NCI-H2196 treated with DMSO at 0.1 percent for 48 hours (cell line): ENCODE measurements at regions not wholly inside any gene's neighbourhood (a gene's known extent, or its start where the extent isn't known, plus 50 kb on each side); places are given as distances from the start of the nearest gene placed in this dataset.

Source experiments
- DNase-seq: peaks from one replicate; lab custom pipeline; 2025; ENCODE audit not compliant: unreplicated experiment; lab: John Stamatoyannopoulos, UW

DNA sequence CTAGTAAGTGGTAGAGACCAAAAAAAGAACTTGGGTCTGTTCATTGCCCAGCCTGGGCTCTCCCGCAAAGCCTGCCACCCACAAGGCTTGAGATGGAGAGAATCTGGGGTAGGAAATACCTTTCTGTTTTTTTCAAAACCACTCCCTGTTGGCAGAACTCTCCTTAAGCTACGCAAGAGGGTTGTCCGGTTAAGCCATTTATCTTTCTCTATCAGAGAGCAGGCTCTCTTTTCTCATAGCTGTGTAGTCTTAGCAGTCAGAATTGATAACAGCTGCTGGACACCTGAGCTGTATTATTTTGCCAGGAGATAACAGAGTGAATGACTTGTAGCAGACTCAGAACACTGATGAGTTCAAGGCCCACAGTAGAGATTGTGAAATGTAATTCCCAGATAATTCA is 1088.1 kb downstream of the TSN start:
- no peak for DNase-seq

DNA sequence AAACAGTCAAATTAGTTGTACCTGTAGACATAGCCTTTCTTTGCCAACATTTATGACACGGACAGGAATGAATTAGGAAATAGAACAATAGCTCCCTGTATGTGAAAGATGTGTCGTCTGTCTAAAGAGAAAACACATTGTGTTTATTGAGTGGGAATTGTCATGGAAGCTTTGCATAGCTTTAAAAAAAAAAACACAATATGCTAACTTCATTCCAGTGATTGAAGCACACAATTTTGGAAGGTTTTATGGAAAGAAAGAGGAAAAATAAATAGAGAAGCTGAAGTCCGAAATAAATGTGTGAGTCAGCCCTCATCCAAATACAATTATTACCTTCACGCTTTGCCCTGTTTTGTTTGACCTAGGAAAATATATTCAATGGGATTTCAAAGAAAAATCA is 1095.7 kb downstream of the TSN start:
- no peak for DNase-seq

DNA sequence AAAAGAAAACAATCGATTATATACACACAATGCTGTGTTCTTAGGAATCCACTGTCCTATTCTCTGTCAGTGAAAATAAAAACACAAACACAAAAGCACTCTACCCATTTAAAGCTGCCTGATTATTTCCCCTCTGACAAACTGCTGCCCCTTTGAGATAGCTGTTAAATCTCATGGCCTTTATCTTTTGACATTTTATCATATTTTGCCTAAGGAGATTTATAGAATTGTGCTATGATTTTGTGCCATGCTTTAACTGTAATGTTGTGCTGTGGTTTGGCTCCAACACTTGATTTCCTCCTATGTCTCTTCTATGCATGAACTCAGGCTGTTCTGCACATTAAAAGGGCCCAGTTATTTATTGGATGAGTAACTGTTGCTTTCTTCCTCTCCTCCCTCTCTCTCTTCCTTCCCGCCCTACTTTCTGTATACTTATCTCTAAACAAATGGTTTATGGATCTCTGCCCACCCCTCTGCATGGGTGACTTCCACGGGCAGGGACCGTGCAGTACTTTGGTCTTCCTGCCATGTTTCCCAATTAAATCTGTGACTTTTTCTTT is 1096.6 kb downstream of the TSN start:
- no peak for DNase-seq

DNA sequence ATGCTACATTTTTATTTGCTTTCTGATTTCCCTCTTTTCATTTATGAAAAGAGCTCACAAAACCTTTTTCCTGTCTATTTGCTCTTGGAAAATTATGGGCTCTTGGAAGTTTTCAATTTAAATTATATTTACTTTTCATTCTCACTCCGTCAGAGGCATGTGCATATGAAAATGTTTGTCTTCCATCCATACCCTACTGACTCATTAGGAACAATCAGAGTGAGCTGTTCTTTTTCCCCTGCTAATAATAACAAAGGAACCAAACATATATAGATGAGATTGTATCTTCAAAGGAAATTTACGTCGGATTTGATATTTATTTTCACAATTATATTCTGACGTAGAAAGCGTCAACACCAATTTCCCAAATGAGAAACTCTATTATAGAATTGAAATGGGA is 1101.2 kb downstream of the TSN start:
- no peak for DNase-seq

DNA sequence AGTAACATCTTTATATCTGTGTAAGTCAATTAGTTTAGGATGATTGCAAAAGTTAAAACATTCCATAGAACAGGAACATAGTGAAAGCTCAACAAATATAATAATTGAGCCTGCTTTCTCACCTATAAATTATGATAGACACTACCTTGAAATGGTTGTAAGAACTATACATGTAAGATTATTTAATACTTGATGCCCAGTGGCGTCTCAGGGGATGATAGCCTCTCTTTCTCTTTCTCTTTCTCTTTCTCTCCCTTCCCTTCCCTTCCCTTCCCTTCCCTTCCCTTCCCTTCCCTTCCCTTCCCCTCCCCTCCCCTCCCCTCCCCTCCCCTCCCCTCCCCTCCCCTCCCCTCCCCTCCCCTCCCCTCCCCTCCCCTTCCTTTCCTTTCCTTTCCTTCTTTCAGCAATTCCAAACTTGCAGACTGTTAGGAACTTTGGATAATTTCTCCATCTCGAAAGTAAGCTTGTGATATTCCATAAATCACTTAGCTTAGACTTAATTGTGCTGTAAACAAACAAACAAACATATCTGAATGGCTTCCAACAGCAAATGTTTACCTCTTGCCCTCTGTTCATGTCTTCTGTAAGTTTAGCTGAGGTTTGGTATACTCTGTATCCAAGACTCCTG is 1102.7 kb downstream of the TSN start:
- no peak for DNase-seq

DNA sequence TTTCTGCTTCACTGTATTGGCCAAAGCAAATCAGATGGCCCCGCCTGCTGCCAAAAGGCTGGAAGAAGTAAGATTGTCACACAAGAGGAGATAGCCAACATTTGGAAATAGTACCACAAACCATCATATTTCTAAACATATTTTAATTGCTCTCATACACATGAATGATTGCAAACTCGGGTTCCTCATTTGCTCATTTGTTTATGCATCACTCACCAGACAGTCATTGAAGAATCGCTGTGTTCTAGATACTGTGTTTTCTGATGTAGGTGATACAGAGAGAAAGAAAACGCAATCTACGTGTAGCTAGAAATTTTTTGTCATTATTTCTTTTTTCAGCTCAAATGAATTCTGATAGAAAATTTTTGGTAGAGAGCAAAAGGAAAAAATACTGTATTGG is 1103.4 kb downstream of the TSN start:
- DNase-seq, result no peak

DNA sequence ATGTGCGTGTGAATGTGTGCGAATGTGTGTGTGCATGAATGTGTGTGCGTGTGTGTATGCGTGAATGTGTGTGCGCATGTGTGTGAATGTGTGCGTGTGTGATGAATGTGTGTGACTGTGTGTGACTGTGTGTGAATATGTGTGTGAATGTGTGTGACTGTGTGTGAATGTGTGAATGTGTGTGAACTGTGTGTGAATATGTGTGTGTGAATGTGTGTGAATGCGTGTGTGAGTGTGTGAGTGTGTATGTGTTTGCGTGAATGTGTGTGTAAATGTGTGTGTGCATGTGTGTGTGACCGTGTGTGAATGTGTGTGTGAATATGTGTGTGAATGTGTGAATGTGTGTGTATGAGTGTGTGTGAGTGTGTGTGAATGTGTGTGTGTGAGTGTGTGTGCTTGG is 1103.8 kb downstream of the TSN start:
- no peak for DNase-seq

DNA sequence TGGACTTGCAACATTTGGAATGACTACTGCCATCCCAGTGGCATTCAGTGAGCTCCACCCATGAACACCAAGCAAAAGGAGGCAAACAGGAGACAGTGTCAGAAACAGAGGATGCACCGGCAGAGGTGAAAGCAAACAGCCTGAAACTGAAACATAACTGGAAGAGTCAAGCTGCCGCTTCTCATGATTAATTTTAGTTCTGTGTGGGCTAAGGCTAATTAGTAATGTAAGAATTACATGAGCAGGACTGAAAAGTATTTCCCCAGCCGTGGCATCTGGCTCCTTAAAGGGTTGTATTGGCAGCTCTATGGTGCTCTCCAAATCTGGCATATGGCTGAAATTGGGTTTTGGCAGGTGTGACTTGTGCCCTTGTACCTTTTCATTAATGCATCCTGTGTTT is 1108.1 kb downstream of the TSN start:
- no peak for DNase-seq

DNA sequence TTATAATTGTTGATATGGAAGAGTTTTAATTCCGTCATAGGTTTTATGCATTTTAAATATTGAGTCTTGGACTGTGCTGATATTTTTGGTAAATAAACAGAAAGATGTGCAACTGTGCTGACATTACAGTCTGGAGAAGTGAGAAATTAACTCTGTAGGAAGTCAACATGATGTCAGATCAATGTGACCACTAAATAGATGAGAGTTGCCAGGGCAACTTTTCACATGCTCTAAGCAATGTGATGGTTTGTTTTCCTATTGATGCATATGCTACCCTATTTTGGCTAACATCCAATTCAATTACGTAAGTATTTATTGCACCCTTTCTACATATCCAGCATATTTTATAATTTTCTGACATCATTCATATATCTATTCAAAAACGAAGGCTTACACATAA is 1109.3 kb downstream of the TSN start:
- no peak for DNase-seq

DNA sequence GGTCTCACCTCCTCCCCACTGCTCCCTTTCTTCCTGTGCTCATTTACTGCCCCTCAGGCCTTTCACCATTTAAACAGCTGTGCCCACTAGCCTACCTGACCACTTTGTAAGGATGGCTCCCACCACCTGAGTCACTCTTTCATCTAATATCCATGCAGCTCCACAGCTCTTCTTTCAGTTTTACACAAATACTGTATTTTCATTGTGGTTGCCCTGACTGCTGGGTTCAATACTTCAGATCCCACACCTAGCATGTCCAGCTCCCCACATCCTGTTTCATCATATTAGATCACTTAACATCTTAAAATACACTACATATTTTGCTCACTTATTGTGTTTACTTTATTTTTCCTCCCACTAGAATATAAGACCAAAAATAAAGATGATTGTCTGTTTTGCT is 1110.6 kb downstream of the TSN start:
- no peak for DNase-seq

DNA sequence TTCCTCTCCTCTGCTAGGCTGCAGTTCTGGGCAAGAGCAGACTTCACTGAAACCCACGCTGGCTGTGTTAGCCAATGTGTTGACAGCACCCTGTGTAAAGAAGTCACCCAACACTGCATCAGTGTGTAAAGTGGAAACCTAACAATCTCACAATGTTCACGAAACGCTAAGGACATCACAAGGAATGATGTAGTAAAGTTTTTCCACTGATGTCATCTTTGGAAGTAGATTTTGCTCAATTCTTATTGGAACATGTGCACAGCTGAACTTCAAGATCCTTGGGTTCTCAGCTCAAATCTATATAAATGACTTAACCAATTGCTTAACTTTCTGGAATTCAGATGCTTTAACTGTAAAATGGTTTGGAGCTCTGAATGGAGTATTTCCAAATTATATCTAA is 1112.5 kb downstream of the TSN start:
- DNase-seq, result no peak

DNA sequence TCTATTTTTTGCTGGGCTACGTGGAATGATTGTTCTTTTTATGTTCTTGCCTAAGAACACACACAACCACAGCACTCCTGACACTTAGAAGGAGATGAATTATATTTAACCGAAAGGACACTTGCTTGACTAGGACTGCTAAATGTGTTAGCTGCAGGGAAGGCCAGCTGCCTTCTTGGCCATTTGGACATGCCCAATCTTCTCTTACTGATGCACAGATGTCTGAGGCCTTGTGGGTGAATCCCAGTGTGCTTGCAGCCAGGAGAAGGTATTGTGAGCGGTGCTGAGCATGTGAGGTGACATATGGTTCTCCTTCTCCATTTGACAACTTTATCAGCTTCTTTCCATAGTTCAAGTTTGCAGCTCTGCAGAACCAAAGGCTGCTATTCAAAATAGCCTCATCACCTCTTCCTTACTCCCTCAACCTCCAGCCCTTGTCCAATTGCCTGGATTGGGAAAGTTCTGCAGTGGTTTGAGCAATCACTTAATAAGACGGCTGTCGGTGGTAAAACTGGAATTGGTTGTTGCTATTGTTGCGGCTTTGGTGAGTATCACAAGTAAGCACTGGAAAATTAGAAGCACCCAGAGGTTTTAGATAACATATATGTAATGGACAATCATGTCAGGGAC is 1113.3 kb downstream of the TSN start:
- no peak for DNase-seq

DNA sequence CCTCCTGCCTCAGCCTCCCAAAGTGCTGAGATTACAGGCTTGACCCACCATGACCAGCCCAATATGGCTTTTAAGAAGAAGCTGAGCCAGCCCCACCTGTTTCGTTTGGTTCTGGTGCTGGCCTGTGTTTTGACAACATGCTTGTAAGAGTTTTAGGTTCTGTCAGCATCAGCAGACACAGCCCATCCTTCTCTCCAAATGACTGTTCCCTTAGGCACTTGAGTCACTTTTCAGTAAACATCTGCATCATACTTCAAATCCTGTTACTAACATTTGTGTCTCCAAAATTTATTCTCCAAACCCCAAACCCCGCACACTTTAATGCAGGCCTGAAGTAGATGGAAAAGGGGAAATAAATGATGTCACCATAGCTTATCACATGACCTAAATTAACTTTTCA is 1118.5 kb downstream of the TSN start:
- DNase-seq, result no peak

DNA sequence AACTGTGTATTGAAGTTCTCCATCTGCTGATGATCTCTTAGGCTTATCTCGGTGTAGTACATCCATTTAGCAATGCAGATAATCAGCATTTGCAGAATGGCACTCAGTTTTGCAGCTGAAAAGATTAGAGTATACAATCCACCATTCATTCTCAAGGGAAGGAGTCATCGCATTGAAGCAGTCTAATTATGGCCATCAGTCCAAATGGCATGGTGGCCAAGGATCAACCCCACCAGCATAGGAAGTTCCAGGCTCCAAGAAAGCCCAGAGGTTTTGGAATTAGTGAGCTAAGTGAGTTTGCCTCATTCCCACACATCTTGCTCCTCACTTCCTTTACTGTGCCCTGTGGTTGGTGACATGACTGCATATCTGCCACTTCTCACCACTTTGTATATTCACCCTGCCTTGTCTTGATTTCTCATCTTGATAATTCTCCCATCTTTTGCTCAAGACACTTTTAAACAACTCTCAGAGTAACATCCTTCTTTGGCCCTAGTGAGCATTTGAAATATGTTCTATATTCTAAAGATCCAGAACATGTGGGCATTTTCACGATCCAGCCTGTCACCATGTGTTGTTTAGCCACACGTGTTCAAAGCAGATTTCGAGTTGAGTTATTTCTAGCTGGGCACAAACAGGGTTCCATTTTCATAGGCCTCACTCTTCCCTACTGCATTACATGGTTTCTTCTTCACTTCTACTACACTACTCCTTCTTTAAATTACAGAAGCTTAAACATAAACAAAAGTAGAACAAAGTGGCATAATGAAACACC is 1119.8 kb downstream of the TSN start:
- DNase-seq, result no peak

DNA sequence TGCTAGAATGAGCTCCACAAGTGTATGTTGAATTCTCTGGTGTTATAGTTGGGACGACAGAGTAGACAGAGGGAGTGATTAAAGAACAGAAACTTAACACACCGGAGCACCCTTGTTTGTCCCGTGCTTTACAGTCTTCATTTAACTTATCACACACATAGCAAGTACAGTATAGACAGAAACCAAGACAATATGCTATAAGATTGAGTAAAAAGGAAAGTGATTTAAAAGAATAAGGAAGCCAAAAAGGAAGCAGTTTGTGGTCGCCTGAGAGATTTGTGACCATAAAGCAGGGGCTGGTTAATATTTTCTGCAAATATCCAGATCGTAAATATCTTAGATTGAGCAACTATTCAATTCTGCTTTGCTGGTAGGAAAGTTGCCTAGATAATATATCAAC is 1128.4 kb downstream of the TSN start:
- no peak for DNase-seq

DNA sequence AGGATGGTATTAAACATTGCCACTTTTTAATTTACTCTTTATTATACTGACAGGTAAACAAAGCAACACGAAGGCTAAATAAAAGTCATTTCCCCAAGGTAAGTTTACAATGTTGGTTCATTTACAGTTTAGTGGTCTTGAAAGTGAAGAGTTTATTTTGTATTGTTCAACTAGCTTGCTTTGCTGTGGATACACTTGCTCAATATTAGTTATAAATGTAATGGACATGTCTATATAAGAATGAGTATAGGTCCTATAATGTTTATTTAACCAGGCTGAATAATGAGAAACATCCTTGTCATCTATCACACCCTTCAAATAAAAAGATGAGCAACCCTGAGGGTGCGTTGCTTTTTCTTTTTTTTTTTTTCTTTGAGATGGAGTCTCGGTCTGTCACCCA is 1129.4 kb downstream of the TSN start:
- DNase-seq, result no peak

DNA sequence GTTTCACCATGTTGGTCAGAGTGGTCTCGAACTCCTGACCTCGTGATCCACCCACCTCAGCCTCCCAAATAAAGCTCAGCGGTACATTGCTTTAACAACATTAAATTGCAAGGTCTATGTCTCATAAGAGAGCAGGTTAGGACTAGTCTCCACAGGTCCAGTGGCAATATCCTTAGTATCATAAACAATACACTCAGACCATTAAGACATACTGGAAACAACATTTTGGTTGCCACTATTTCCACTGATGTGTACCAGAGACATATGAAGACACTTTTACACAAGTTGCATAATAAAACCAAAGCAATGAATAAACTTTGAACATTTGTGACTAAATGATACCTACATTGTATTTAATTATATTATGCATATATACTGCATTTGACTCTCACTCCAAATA is 1130.0 kb downstream of the TSN start:
- DNase-seq, result no peak

DNA sequence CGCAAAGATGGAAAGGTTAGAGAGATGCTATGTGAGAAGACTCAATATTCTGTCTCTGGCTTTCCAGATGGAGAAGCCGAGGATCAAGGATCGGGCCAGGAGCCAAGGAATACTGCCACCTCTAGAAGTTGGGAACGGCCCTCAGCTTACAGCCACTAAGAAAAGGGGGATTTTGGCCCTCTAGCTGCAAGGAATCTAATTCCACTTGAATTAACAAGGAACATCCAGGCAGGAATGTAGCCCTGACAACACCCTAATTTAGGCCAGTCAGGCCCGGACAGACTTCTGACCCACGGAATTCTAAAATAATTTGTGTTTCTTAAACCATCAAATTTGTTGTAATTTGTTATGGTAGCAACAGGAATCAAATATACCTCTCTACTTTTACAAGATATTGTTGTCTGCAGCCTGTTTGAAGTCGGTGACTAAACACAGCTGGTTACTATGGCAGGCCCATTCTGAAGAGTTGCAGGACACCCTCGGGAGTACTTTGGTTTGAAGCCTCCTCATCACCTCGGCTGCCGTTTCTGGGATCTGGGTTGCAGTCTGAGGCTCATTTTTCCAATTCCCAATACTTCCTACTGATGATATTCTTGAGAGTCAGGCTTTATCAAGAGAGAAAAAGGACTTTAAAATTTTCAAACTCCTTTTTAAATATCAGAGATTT is 1131.2 kb downstream of the TSN start:
- no peak for DNase-seq

DNA sequence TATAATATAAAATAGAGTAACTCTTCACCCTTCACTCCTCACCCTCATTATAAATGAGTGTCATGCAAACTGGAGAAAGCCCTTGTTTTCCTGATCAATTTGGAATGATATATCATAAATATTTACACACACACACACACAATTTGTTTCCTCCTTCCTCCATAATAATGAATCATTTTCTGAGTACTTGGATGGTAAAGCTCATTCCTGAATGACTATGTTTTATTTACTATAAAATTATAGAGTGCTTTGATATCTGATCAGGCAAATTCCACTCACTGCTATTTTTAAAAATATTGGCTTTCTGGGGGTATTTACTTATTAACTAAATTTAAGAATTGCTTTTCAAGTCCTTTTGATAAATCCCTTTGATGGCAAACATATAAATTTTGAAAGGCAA is 1125.5 kb upstream of the CNTNAP5 start:
- DNase-seq, result no peak

DNA sequence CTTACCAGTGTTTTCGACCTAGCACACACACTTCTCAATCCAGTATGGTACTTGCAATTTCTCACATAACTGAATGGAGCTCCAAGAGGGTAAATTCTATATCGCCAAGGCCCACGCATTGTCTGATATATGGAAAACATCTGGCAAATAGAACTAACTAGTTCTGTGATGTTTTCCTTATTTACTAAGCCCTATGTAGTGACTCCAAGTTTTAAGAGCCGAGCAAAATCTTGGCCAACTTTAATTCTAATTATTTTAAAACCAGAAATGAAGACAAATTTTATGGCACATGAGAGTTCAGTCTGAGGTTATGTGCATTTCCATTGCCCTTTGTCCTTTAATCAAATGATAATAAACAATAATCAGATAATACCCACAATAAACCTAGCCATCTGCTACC is 1119.7 kb upstream of the CNTNAP5 start:
- DNase-seq, result no peak

DNA sequence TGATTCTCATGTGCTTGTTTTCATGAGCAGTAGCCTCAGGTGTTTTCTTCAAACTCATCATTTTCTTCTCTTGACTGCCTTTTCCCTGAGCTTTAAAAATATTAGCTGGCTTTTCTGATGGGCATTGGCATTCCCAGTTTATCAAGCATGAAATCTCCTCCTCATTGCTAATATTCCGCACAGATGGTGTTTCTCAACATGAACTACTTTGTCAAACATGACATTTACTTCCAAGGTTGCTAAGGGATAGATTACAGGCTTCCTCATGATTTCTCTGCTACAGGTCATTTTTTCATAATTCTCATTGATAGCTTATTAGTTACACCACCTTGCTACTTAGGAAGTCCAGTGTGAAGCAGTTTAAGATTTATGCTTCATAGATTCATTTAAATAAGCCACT is 1116.9 kb upstream of the CNTNAP5 start:
- DNase-seq, result no peak

DNA sequence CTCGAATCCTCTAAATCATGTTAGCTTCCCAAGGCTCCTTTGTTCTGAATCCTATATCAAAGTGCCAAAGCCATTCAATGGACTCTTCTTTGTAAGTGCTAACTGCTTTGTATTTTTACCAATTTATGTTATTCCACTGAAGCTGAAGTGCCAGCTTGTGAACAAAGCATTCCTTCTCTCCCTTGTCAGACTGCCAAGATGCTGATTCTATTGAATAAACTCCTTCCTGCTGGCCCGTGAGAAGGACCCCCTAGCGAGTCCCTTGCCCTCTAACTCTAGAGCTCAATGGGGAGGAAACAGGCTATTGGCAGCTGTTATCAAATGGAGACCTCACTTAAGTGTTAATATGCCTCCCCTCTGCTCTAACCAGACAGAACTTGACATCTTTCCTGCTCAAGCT is 1097.9 kb upstream of the CNTNAP5 start:
- peak; percentile 15 for DNase-seq
